Astrocyte of the spinal cord (primary cell): ENCODE measurements at regions not wholly inside any gene's neighbourhood (a gene's known extent, or its start where the extent isn't known, plus 50 kb on each side); places are given as distances from the start of the nearest gene placed in this dataset.

Experiments used
- DNase-seq: peaks from one replicate; pipeline ENCODE4 v3.0.0; 2011; ENCODE audit warnings: low read depth, low spot score
- H3K4me3 ChIP-seq: 2 replicates; pipeline ENCODE4 v1.5.1; 2011; ENCODE audit warnings: low read depth, mild to moderate bottlenecking, low read length, moderate library complexity
- CTCF ChIP-seq: IDR thresholded peaks from 2 replicates; pipeline ENCODE4 v1.5.1; 2012; ENCODE audit warnings: low read depth, mild to moderate bottlenecking, low read length, inconsistent platforms
- in situ Hi-C: cut with HindIII; loops from 2 replicates; pipeline ENCODE4 v1.10.0; 2017; ENCODE audit warnings: low sequenced_read_pairs

GRCh38 chr6:118397671-118398465 is 150.2 kb upstream of the PLN start:
- TF ChIP-seq CTCF = no peak
- H3K4me3 ChIP-seq = no peak overlapping the region
- DNase-seq = no peak
- in situ Hi-C loops = no loop called here

GRCh38 chr6:118400098-118400497 is 148.0 kb upstream of the PLN start:
- no peak for TF ChIP-seq CTCF
- no peak overlapping the region for H3K4me3 ChIP-seq
- in situ Hi-C loops = no loop called here
- DNase-seq = no peak

GRCh38 chr6:118400582-118400981 is 147.5 kb upstream of the PLN start:
- DNase-seq = no peak
- no peak overlapping the region for H3K4me3 ChIP-seq
- in situ Hi-C loops = no loop called here
- TF ChIP-seq CTCF = no peak

- no peak for TF ChIP-seq CTCF
- no peak overlapping the region for H3K4me3 ChIP-seq
- in situ Hi-C loops = no loop called here
- no peak for DNase-seq
Measured at GRCh38 chr6:118401325-118401975, 146.6 kb upstream of the PLN start.

- DNase-seq = peak; percentile 16
Measured at GRCh38 chr6:118403036-118403435, 145.1 kb upstream of the PLN start.

GRCh38 chr6:118408863-118409262 is 139.2 kb upstream of the PLN start:
- H3K4me3 ChIP-seq = no peak overlapping the region
- DNase-seq = no peak
- in situ Hi-C loops = no loop called here
- no peak for TF ChIP-seq CTCF

More at GRCh38 chr6:118403036-118403435, 145.1 kb upstream of the PLN start:
- in situ Hi-C loops = no loop called here
- H3K4me3 ChIP-seq = no peak overlapping the region
- no peak for TF ChIP-seq CTCF
